GM18873 (cell line): ENCODE measurements at regions not wholly inside any gene's neighbourhood (a gene's known extent, or its start where the extent isn't known, plus 50 kb on each side); places are given as distances from the start of the nearest gene placed in this dataset.

ENCODE experiments used
- ATAC-seq: cut with Tn5 transposase; IDR thresholded peaks from one replicate; pipeline ENCODE4 v1.9.1; 2021; ENCODE audit warnings: mild to moderate bottlenecking, moderate library complexity, moderate number of reproducible peaks; ENCODE audit not compliant: unreplicated experiment, low FRiP score

DNA sequence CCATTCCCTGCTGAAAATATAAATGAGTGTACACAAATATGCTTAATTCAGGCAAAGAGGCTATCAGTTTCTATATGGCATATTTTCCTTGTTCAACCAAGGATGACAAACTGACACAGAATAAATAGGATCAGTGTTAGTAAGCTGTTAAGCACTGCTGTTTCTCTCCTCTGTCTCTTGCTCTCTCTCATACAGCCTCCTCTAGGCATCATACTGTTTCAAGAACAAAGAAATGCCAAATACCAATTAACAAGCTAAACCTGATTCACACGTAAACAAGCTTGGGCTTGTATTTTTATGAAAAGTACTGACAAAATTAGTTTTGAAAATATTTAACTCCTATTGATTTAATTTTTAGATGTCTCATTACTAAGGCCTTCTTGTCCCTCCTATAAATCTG lies 1027.2 kb upstream of the ACVR2A start:
- no peak for ATAC-seq

DNA sequence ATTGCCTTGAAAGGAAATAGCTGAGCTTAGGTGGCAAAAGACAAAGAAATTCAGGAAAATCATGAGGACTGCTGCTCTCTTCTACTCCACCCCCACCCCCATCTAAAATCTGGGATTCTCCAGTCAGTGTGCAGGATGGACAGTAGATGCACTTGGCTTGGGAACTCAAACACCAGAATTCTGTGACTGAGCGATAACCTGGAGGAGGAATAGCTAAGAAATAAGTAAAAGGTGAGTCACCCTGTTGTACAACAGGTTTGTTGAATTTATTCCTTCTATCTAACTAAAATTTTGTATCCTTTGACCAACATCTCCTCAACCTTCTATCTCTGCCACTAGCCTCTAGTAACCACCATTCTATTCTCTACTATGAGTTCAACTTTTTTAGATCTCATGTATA lies 1029.9 kb upstream of the ACVR2A start:
- ATAC-seq, result no peak

DNA sequence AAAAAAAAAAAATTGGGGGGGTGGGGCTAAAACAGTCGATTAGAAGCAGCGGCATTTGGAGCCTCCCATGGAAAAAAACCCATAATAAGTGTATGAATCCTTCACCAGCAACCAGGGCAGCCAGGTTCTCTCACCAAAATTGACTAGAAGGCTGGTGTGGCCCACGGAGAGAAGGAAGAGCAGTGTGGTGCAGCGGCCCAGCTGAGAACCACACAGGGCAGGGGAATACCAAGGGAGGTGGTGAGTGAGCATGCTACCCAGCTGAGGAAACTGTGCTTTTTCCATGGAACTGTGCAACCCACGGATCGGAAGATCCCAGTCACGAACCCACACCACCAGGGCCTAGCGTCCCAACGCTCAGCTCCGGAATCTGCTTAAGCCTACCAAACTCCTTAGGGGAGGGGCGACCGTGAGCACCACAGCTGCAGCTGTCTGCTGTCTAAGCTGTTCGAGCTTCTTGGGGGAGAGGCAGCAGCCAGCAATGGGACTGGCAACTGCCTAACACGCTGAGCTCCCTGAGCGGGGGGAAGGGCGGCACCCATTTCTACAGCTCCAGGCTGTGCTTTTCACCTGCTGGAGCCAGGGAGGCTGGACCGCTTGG lies 1037.2 kb upstream of the ACVR2A start:
- ATAC-seq, result no peak

GRCh38 chr2:146806364-146807005 lies 1038.3 kb upstream of the ACVR2A start:
- ATAC-seq, result no peak

DNA sequence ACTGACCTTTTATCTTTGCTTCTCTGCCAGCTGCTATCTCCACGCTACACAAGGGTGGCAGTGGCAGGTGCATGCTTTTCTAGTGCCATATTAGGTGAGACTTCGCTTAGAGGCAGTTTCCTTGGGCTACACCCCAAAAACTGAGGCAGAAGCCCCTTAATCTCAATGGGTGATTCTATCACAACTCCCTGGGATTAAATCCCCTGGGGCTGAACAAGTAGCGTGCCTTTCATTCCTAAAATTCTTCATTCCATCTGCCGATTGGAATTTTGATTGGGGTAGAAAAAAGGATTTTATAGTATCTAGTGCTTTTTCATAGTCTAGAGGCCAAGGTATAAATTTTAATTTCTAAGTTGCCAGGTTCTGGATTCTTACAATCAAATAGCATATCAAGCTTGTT lies 1040.5 kb upstream of the ACVR2A start:
- ATAC-seq, result no peak

DNA sequence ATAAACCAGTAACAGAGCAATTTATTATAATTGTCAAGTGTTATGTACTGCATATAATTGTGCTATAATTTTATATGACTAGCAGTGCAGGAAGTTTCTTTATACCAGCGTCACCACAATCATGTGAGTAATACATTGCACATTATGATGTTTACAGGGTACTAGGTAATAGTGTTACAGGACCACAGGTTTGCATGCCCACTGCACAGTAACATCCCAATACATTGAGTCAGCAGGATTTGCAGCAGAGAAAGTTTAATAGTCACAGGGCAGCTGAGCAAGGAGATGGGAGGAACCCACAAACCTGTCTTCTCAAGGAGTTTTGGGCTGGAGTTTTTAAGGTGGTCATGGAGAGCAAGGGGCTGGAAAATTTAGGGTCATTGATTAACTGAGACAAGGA lies 1042.9 kb upstream of the ACVR2A start:
- no peak for ATAC-seq

DNA sequence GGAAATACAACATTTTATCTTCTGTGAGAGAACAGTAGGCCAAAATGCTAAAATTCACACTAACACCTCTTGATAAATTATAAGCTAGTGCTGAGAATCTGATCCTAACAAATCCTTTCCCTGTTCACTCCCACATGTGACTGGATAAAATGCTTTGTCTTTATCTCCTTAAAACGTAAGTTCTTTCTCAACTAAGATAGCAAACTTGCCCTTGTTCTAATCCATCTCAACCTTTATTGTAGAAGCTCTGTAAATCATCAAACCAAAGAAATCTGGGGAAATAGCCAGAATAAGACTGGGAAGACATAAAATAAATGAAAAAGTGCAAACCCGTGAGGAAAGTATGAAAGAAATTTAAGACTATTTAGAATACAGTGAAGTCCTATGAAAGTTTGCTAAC lies 1058.4 kb upstream of the ACVR2A start:
- ATAC-seq, result no peak

GRCh38 chr2:146785101-146785500 lies 1059.7 kb upstream of the ACVR2A start:
- no peak for ATAC-seq

DNA sequence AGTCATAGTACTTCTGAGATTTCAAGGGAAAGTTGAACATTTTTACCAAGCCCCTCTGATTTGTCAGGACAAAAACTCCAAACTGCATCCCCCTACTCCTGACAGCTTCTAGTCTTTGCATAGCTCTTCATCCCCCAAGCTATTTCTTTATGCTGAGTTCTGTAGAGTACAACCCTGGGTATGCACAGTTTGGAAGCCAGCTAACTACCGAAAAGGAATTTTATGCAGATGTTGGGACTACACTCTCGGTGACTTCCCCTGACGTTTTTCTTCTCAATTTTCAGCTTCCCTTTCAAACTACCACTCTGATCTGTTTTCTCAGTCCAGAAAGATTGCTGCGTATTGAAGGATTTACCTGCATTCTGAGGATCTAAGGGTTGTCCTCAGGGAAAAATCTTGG lies 1060.2 kb upstream of the ACVR2A start:
- no peak for ATAC-seq

- ATAC-seq, result no peak
Observed at GRCh38 chr2:146777181-146777580, 1067.6 kb upstream of the ACVR2A start.

- ATAC-seq, result no peak
Observed at GRCh38 chr2:146776596-146776995, 1068.2 kb upstream of the ACVR2A start.

DNA sequence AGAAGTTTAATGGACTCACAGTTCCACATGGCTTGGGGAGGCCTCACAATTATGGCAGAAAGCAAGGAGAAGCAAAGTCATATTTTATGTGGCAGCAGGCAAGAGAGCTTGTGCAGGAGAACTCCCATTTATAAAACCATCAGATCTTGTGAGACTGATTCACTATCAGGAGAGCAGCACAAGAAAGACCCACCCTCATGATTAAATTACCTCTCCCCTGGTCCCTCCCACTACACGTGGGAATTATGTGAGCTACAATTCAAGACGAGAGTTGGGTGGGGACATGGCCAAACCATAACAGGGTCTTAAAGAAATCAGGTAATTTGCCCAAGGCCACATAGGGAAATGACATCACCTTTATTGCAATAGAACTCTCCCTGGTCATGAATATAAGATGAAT lies 1073.3 kb upstream of the ACVR2A start:
- ATAC-seq, result no peak

DNA sequence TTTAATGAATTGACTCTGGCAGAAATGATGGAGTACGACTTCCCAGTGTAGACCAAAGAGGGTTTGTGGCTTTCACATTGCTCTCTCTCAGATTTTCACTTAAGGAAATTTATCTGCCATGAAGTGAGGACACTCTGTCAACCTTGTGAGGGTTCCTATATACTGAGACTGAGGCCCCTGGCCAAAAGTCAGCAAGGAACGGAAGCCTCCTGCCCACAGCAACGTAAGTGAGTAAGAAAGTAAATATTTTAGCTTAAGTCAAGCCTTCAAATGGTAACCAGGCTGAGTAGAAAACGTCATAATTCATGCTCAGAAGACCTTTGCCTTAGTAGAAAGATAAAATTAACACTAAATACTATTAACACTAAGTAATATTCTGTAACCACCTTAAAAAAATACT lies 1080.5 kb upstream of the ACVR2A start:
- ATAC-seq, result no peak

DNA sequence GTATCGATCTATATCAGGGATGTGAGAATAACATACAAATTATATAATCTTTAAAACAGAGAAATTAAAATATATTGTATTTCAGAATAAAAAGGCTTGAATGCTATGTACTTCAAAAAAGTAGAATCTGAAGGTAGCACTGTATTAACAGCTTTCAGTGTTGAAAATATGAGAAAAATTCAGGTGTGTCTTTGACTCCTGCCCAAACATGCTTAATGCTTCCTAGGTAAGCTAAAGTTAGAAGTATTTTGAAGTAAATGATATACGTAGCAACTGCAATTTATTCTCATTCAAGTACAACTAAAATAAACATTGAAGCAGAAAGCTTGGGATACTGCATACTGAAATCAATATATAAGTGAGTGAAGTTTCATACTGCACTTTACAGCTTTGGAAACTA lies 1082.0 kb upstream of the ACVR2A start:
- ATAC-seq, result no peak

- ATAC-seq, result no peak
Observed at GRCh38 chr2:146754606-146755005, 1090.2 kb upstream of the ACVR2A start.

DNA sequence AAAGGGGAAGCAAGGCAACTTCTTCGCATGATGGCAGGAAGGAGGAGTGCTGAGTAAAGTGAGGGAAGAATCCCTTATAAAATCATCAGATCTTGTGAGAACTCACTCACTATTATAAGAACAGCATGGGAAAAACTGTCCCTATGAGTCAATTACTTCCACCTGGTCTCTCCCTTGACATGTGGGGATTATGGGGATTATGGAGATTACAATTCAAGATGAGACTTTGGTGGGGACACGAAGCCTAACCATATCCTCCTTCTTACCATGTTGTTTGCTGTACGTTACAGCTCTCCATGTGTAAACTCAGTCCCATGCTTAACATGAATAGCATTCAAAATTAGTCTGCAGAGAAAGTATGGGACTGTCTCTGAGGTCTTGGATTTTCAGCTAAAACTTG lies 1096.8 kb upstream of the ACVR2A start:
- ATAC-seq, result no peak

DNA sequence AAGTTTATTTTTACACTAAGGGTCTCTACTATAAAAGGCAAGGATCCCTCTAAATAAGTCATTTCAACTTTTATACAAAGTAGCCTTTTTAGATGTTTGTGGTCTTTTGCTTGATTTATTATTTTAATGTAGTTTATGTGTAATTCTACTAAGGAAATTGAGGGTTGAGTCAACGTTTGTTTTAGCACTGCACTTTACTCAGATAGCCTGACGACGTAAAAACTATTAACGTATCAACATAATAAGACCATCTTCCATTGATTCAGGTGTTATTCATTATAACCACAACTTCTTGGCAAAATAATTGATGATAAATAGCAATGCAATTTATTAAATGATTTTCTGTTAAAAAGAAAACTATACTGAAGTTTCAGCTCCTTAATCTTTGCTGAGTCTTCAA lies 1103.6 kb upstream of the ACVR2A start:
- ATAC-seq, result no peak

DNA sequence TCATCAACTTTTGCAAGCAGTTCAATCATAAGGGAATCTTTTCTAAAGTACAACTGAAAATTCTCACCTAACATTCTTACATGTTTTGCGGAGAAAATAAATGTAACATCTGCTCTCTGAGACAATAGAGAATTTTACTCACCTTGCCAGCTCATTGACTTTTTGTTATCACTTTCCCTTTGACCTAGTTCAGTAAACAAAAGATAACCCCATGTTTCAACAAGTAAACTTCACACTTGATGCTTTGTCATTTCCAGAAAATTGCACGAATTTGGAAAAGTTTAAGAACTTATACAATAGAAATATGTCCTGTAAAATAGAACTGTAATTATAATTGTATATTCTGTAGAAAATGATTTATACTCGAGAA lies 1110.0 kb upstream of the ACVR2A start:
- ATAC-seq, result no peak

DNA sequence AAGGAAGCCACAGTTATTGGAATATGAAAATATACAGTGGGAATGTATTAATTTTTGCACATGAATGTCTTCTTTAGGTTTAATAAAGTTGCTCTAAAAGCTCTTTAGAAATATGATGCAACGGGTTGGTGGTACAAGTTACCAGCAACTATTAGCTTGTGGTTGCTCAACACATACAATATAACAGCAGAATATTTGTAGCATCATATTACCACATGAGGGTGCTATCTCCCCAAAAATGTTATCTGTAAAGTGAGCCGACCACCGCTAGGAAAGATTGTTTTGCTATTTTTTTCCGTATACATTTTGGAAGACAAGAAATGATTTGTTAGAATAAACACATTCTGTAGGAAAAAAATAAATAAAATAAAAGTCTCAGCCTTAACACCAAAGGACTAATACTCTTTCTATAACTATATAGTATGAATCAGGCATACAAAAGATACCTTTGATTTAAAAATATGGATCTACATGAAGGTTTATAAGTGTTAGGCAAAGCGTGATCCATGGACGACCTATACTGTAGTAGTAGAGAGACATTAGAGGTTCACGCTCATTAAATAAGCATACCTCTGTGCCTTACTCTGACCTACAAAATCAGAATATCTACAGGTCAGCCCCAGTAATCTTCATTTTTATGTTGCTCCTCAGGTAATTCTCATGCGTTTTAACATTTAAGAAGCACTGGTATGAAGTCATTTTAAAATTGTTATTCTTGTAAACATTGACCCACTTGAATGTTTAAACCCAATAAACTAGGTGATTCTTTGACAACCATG lies 1110.6 kb upstream of the ACVR2A start:
- ATAC-seq, result no peak

DNA sequence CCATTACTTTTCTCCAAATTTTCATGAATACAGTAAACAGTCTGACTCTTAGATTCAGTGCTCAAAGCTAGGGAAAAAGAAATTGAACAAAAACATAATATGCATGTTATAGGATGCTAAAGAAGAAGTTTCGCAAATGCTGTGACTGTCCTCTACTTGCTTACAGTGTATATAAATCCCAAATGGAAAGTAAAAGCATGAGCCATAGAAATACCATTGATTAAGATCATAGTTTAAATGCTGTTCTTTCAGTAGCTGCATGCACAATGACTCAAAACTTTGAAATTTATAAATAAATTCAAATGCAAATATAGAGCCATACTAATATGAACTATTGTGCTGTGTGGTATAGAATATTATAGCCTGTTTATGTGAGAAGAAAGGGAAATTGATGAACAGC lies 1113.9 kb upstream of the ACVR2A start:
- no peak for ATAC-seq

DNA sequence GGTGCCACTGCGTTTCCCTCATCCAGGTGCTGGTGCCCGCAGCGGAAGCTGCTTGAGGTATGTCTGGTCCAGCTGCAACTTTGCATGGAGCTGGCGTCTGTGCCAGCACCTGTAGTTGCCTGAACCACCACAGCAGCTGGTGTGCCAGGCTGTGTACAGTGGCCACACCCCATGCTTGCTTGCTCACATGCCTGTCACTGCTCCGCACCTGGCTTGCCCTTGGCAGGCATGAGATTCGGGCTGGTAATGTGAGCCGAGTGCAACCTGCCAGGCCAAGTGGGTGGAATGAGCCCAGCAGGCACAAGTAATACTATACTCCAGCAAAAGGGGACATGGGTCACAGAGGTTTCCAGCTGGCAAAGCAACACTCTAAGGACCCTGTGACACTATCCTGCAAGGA lies 1123.3 kb upstream of the ACVR2A start:
- no peak for ATAC-seq

GRCh38 chr2:146720170-146720569 lies 1124.7 kb upstream of the ACVR2A start:
- ATAC-seq, result no peak
